A549 (cell line): ENCODE measurements at regions not wholly inside any gene's neighbourhood (a gene's known extent, or its start where the extent isn't known, plus 50 kb on each side); places are given as distances from the start of the nearest gene placed in this dataset.

Experiments used
- ATAC-seq, 2 experiments: fragments of 200-7000 bp in 1 of 2; fragments of >200 bp in 1 of 2; cut with Nextera tagmentation in 1 of 2; cut with Tn5 transposase in 1 of 2; 3 replicates each; pipeline versions ENCODE4 v1.8.0 to v1.9.1; 2018 to 2020; ENCODE audit warnings: mild to moderate bottlenecking in 1 of 2, moderate library complexity in 1 of 2
- CTCF ChIA-PET: fragments of 300-600 bp; sonication (Branson Sonifier 250); formaldehyde crosslinking; extraction: SDS; loops from one replicate; lab custom pipeline; 2021; ENCODE audit warnings: antibody characterized with exemption, inconsistent platforms; lab: Yijun Ruan, JAX
- POLR2A ChIA-PET: fragments of 350-600 bp; formaldehyde crosslinking; extraction: SDS; loops from one replicate; lab custom pipeline; 2021; ENCODE audit warnings: antibody characterized with exemption, inconsistent platforms; lab: Yijun Ruan, JAX
- DNase-seq, 2 experiments: peaks; one replicate each; pipeline versions ENCODE4 v3.0.0 to v3.0.0-alpha.2; 2011 to 2016; ENCODE audit warnings: low read depth in 1 of 2, low spot score in 1 of 2
- FAIRE-seq: peaks from 2 replicates; lab custom pipeline; 2011; peaks lifted over from hg19 to GRCh38; lab: Jason Lieb, UNC
- H3K27ac ChIP-seq, 2 experiments: fragments of >200 bp; sonication (Bioruptor Twin); formaldehyde crosslinking; 3 replicates each; pipeline ENCODE4 v1.5.1; 2016 to 2017
- H3K4me1 ChIP-seq: fragments of >200 bp; sonication (Bioruptor Twin); formaldehyde crosslinking; 3 replicates; pipeline ENCODE4 v1.6.1; 2016
- H3K4me2 ChIP-seq: fragments of >200 bp; sonication (Bioruptor Twin); formaldehyde crosslinking; 3 replicates; pipeline ENCODE4 v1.6.1; 2016
- H3K4me3 ChIP-seq: fragments of >200 bp; sonication (Bioruptor Twin); formaldehyde crosslinking; 3 replicates; pipeline ENCODE4 v1.5.1; 2016
- H3K9me3 ChIP-seq: fragments of >200 bp; sonication (Bioruptor Twin); formaldehyde crosslinking; 3 replicates; pipeline ENCODE4 v1.6.1; 2016
- CBX2 ChIP-seq: fragments of 200-600 bp; sonication (generic); IDR thresholded peaks from 2 replicates; pipeline ENCODE4 v1.6.1; 2016; ENCODE audit warnings: low read depth, mild to moderate bottlenecking, borderline replicate concordance
- CEBPB ChIP-seq, 2 experiments: fragments of >200 bp in 1 of 2; sonication (Bioruptor Twin) in 1 of 2; formaldehyde crosslinking in 1 of 2; IDR thresholded peaks; 2 replicates each; pipeline ENCODE4 v1.6.1; 2012 to 2016
- CHD2 ChIP-seq: fragments of 150-350 bp; IDR thresholded peaks from 2 replicates; pipeline ENCODE4 v1.6.1; 2014; ENCODE audit warnings: low read length; ENCODE audit not compliant: partially characterized antibody
- CHD4 ChIP-seq: fragments of 200-600 bp; sonication (generic); IDR thresholded peaks from 2 replicates; pipeline ENCODE4 v1.6.1; 2016; ENCODE audit warnings: antibody characterized with exemption, mild to moderate bottlenecking, borderline replicate concordance
- CTCF ChIP-seq: fragments of >200 bp; sonication (Bioruptor Twin); formaldehyde crosslinking; IDR thresholded peaks from 3 replicates; pipeline ENCODE4 v1.5.1; 2016
- EHF ChIP-seq: fragments of 250-450 bp; sonication (Bioruptor Pico); IDR thresholded peaks from 2 replicates; pipeline ENCODE4 v1.5.0; 2020; ENCODE audit warnings: mild to moderate bottlenecking
- ESRRA ChIP-seq: fragments of 150-350 bp; IDR thresholded peaks from 2 replicates; pipeline ENCODE4 v1.6.1; 2014; ENCODE audit warnings: mild to moderate bottlenecking, low read length, borderline replicate concordance
- FOXS1 ChIP-seq: fragments of 250-450 bp; sonication (Bioruptor Pico); IDR thresholded peaks from 2 replicates; pipeline ENCODE4 v1.5.0; 2020; ENCODE audit warnings: mild to moderate bottlenecking, moderate library complexity
- HES2 ChIP-seq: fragments of >200 bp; sonication (Bioruptor Twin); formaldehyde crosslinking; IDR thresholded peaks from 2 replicates; pipeline ENCODE4 v1.6.1; 2016
- HEYL ChIP-seq: fragments of 250-450 bp; sonication (Bioruptor Pico); IDR thresholded peaks from 2 replicates; pipeline ENCODE4 v1.8.0; 2021; ENCODE audit warnings: mild to moderate bottlenecking, moderate library complexity
- HMGXB4 ChIP-seq: fragments of 250-450 bp; sonication (Bioruptor Pico); IDR thresholded peaks from 2 replicates; pipeline ENCODE4 v1.5.0; 2021; ENCODE audit warnings: mild to moderate bottlenecking, moderate library complexity, borderline replicate concordance
- HOXA7 ChIP-seq: fragments of 250-450 bp; sonication (Bioruptor Pico); IDR thresholded peaks from 2 replicates; pipeline ENCODE4 v1.5.0; 2020; ENCODE audit warnings: mild to moderate bottlenecking, moderate library complexity
- HOXB13 ChIP-seq: fragments of 250-450 bp; sonication (Bioruptor Pico); IDR thresholded peaks from 2 replicates; pipeline ENCODE4 v1.5.0; 2020; ENCODE audit warnings: low read depth, mild to moderate bottlenecking, moderate library complexity
- HOXB5 ChIP-seq: fragments of 250-450 bp; sonication (Bioruptor Pico); IDR thresholded peaks from 2 replicates; pipeline ENCODE4 v1.5.0; 2020; ENCODE audit warnings: mild to moderate bottlenecking, moderate library complexity
- KDM1A ChIP-seq: fragments of 200-600 bp; sonication (generic); IDR thresholded peaks from 2 replicates; pipeline ENCODE4 v1.6.1; 2016; ENCODE audit warnings: low read depth, mild to moderate bottlenecking
- MAFK ChIP-seq: fragments of 450-650 bp; IDR thresholded peaks from 2 replicates; pipeline ENCODE4 v1.6.1; 2014; ENCODE audit not compliant: partially characterized antibody
- MAX ChIP-seq: IDR thresholded peaks from 2 replicates; pipeline ENCODE4 v1.6.1; 2012
- NFE2L2 ChIP-seq: fragments of 150-350 bp; conservative IDR thresholded peaks from 2 replicates; pipeline ENCODE4 v1.6.1; 2014; ENCODE audit warnings: low read length
- POLR2A ChIP-seq: IDR thresholded peaks from 2 replicates; pipeline ENCODE4 v1.6.1; 2012; ENCODE audit warnings: mild to moderate bottlenecking, low read length
- RAD21 ChIP-seq, 2 experiments: fragments of >200 bp in 1 of 2; sonication (Bioruptor Twin) in 1 of 2; formaldehyde crosslinking in 1 of 2; IDR thresholded peaks in 1 of 2; conservative IDR thresholded peaks in 1 of 2; 2 replicates in 1 of 2; 3 replicates in 1 of 2; pipeline ENCODE4 v1.6.1; 2012 to 2018; ENCODE audit warnings: inconsistent platforms in 1 of 2
- RARB ChIP-seq: fragments of 250-450 bp; sonication (Bioruptor Pico); IDR thresholded peaks from 2 replicates; pipeline ENCODE4 v1.8.0; 2021; ENCODE audit warnings: mild to moderate bottlenecking, moderate library complexity
- RCOR1 ChIP-seq: fragments of 150-350 bp; IDR thresholded peaks from 2 replicates; pipeline ENCODE4 v1.6.1; 2014; ENCODE audit warnings: antibody characterized with exemption, low read length, low read depth
- RFX5 ChIP-seq: fragments of 450-650 bp; IDR thresholded peaks from 2 replicates; pipeline ENCODE4 v1.7.1; 2014; ENCODE audit warnings: antibody characterized with exemption, mild to moderate bottlenecking, moderate library complexity
- SMC3 ChIP-seq: fragments of >200 bp; sonication (Bioruptor Twin); formaldehyde crosslinking; IDR thresholded peaks from 3 replicates; pipeline ENCODE4 v1.6.1; 2018; ENCODE audit warnings: inconsistent platforms
- TFCP2L1 ChIP-seq: fragments of 250-450 bp; sonication (Bioruptor Pico); IDR thresholded peaks from 2 replicates; pipeline ENCODE4 v1.5.0; 2021; ENCODE audit warnings: mild to moderate bottlenecking
- TP53 ChIP-seq: fragments of 250-450 bp; sonication (Bioruptor Pico); IDR thresholded peaks from 2 replicates; pipeline ENCODE4 v1.5.0; 2021; ENCODE audit warnings: mild to moderate bottlenecking, moderate library complexity
- ZC3H11A ChIP-seq: fragments of 450-650 bp; IDR thresholded peaks from 2 replicates; pipeline ENCODE4 v1.6.1; 2014; ENCODE audit warnings: antibody characterized with exemption, mild to moderate bottlenecking
- ZNF302 ChIP-seq: fragments of 250-450 bp; sonication (Bioruptor Pico); IDR thresholded peaks from 2 replicates; pipeline ENCODE4 v1.9.0; 2021; ENCODE audit warnings: inconsistent platforms, mild to moderate bottlenecking, moderate library complexity
- WGBS: methylation state at CpG from one replicate; pipeline ENCODE4 v1.1.6; 2017; ENCODE audit errors: missing lambda C conversion rate; 5-methylcytosine and 5-hydroxymethylcytosine counted together

- ATAC-seq (no peak), DNase-seq (no peak), FAIRE-seq (no peak)
- WGBS, result 0% methylated on average over 3 of the region's 3 CpGs
- no peak overlapping the region for H3K4me3 ChIP-seq
- H3K27ac ChIP-seq, result no peak overlapping the region
- CTCF ChIA-PET, result no interaction called here
- POLR2A ChIA-PET, result no interaction called here
- H3K9me3 ChIP-seq, result no peaks in the 10 kb centered on the region
- no peaks in the 10 kb centered on the region for H3K4me1 ChIP-seq
- H3K4me2 ChIP-seq, result no peak overlapping the region
- TF ChIP-seq HOXB5 (CRISPR knock-in tag) (no peak), SMC3 (no peak), RARB (CRISPR knock-in tag) (no peak), CEBPB (IDR thresholded peaks at IDR 0.05) (no peak), TFCP2L1 (no peak), KDM1A (no peak), HOXB13 (CRISPR knock-in tag) (no peak)
These were observed 215.3 kb downstream of the GALR1 start for GRCh38 chr18:77464917-77465316.

GRCh38 chr18:77466890-77467289 lies 217.2 kb downstream of the GALR1 start:
- ChIA-PET POLR2A (no interaction called here), CTCF (no interaction called here)
- no peak overlapping the region for H3K27ac ChIP-seq
- no peak overlapping the region for H3K4me3 ChIP-seq
- ATAC-seq (no peak), DNase-seq (no peak), FAIRE-seq (no peak)
- H3K9me3 ChIP-seq, result no peaks in the 10 kb centered on the region
- H3K4me1 ChIP-seq, result no peaks in the 10 kb centered on the region
- H3K4me2 ChIP-seq, result no peak overlapping the region
- TF ChIP-seq NFE2L2, result no peak
- no peak for TF ChIP-seq RAD21 (conservative IDR thresholded peaks at IDR 0.05 in 1 of 2, IDR thresholded peaks at IDR 0.05 in 1 of 2)
- no peak for TF ChIP-seq TP53 (CRISPR knock-in tag)
- no peak for TF ChIP-seq ZC3H11A
- no peak for TF ChIP-seq HMGXB4
- no peak for TF ChIP-seq CBX2
- TF ChIP-seq HES2, result no peak
- no peak for TF ChIP-seq RCOR1

- TF ChIP-seq MAX (no peak), MAFK (no peak), CTCF (no peak), CHD2 (no peak), NFE2L2 (no peak), POLR2A (no peak), ESRRA (no peak), CHD4 (no peak), HEYL (no peak), EHF (no peak), RFX5 (no peak), FOXS1 (CRISPR knock-in tag) (no peak), ZNF302 (no peak), HOXA7 (CRISPR knock-in tag) (no peak)
- Histone ChIP-seq H3K27ac (no peak overlapping the region), H3K9me3 (no peaks in the 10 kb centered on the region), H3K4me3 (no peak overlapping the region), H3K4me2 (no peak overlapping the region), H3K4me1 (no peaks in the 10 kb centered on the region)
- no peak for DNase-seq
- WGBS, result 6% methylated on average over 4 of the region's 4 CpGs
- POLR2A ChIA-PET, result no interaction called here
- no peak for ATAC-seq
- CTCF ChIA-PET, result interaction anchor here (1.0 kb wide), 1 partner anchor 470 kb away, joined by 3 read pairs; no protein-coding TSS in a partner anchor
- no peak for FAIRE-seq
These were observed 219.5 kb downstream of the GALR1 start for GRCh38 chr18:77469131-77469530.
